Activated B cell treated with CpG ODN at 0.5 μM for 24 hours (primary cell): ENCODE measurements at regions not wholly inside any gene's neighbourhood (a gene's known extent, or its start where the extent isn't known, plus 50 kb on each side); places are given as distances from the start of the nearest gene placed in this dataset.
"Not testable (repeated sequence)": the region's sequence is repeated elsewhere in the genome, so short reads cannot be mapped to it uniquely, and the experiment has no call there.

Experiments used
- ATAC-seq: fragments of 200-7000 bp; cut with Tn5 transposase; one replicate; pipeline ENCODE4 v1.10.0; 2021; ENCODE audit warnings: low read depth, mild to moderate bottlenecking, moderate library complexity
- CTCF ChIA-PET: fragments of 350-600 bp; sonication (Branson Sonifier 250); formaldehyde crosslinking; loops from one replicate; lab custom pipeline; 2021; ENCODE audit warnings: antibody characterized with exemption; lab: Charles Lee
- POLR2A ChIA-PET: fragments of 350-600 bp; sonication (Branson Sonifier 250); formaldehyde crosslinking; loops from one replicate; lab custom pipeline; 2021; ENCODE audit warnings: antibody characterized with exemption; lab: Charles Lee
- DNase-seq: peaks from one replicate; pipeline ENCODE4 v3.0.0; 2022
- H3K27ac Mint-ChIP-seq: one replicate; pipeline ENCODE4 v1.8.0; 2020; ENCODE audit warnings: mixed read lengths
- H3K27me3 Mint-ChIP-seq: one replicate; pipeline ENCODE4 v1.8.0; 2021; ENCODE audit warnings: mixed read lengths
- H3K36me3 Mint-ChIP-seq: one replicate; pipeline ENCODE4 v1.8.0; 2021; ENCODE audit warnings: low read depth, mixed read lengths
- H3K4me1 Mint-ChIP-seq: one replicate; pipeline ENCODE4 v1.8.0; 2021; ENCODE audit warnings: mixed read lengths
- H3K4me3 Mint-ChIP-seq: one replicate; pipeline ENCODE4 v1.8.0; 2020; ENCODE audit warnings: mild to moderate bottlenecking, mixed read lengths
- H3K9me3 Mint-ChIP-seq: one replicate; pipeline ENCODE4 v1.8.0; 2020; ENCODE audit warnings: mixed read lengths
- intact Hi-C: fragments of 100-400 bp; cut with micrococcal nuclease; formaldehyde crosslinking; loops from one replicate; pipeline ENCODE4 v1.15.1; 2024

DNA sequence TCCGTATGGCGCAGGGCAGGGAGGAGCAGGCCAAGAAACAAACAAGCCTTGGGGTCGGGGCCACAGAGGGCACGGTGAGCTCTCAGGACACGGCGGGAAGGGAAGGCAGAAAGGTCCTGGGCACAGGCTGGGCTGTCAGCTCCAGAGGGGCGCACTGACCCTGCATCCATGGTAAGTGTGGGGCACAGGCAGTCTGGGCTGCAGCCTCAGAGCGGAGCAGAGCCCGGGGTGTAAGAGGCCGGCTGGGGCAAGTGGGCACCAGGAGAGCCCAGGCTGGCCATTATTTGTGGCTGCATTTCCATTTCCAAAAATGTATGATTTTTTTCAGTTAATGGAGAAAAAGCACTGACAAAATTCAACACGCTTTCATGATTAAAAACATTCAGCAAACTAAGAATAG lies 188.8 kb upstream of the PRKX start:
- CTCF ChIA-PET, H3K27me3 Mint-ChIP-seq, intact Hi-C loops, POLR2A ChIA-PET, H3K27ac Mint-ChIP-seq, H3K4me1 Mint-ChIP-seq, DNase-seq, H3K4me3 Mint-ChIP-seq, H3K36me3 Mint-ChIP-seq, H3K9me3 Mint-ChIP-seq, ATAC-seq: not testable (repeated sequence)

DNA sequence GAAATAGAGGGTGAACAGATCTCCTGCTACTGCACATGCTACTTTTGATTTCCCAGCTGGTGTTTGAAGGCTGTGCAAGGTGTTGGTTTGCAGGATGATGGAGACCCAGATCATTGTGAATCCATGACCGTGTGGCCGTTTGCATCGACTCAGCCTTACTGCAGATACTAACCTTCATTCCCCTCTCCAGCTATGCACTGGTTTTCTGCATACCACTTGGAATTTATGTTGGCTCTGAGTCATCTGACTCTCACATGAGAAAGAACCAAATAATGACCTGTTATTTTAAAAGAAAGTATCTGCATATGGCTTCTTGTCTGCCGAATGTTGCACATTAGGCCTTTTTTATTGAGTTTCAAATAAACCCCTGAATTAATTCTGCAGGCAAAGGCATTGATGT lies 183.3 kb upstream of the PRKX start:
- POLR2A ChIA-PET, H3K27me3 Mint-ChIP-seq, H3K4me3 Mint-ChIP-seq, DNase-seq, intact Hi-C loops, H3K36me3 Mint-ChIP-seq, H3K9me3 Mint-ChIP-seq, CTCF ChIA-PET, H3K4me1 Mint-ChIP-seq, H3K27ac Mint-ChIP-seq, ATAC-seq: not testable (repeated sequence)

GRCh38 chrX:3882553-3882920 lies 169.1 kb upstream of the PRKX start:
- ATAC-seq, H3K9me3 Mint-ChIP-seq, DNase-seq, H3K27ac Mint-ChIP-seq, H3K4me1 Mint-ChIP-seq, H3K4me3 Mint-ChIP-seq, POLR2A ChIA-PET, intact Hi-C loops, H3K36me3 Mint-ChIP-seq, CTCF ChIA-PET, H3K27me3 Mint-ChIP-seq: not testable (repeated sequence)

- H3K27ac Mint-ChIP-seq, H3K9me3 Mint-ChIP-seq, H3K4me3 Mint-ChIP-seq, DNase-seq, H3K27me3 Mint-ChIP-seq, POLR2A ChIA-PET, H3K4me1 Mint-ChIP-seq, H3K36me3 Mint-ChIP-seq, CTCF ChIA-PET, intact Hi-C loops: not testable (repeated sequence)
- peak; percentile 96 for ATAC-seq
Observed at GRCh38 chrX:3881898-3882552, 168.6 kb upstream of the PRKX start.

GRCh38 chrX:3881255-3881895 lies 167.9 kb upstream of the PRKX start:
- H3K9me3 Mint-ChIP-seq, CTCF ChIA-PET, intact Hi-C loops, H3K4me1 Mint-ChIP-seq, POLR2A ChIA-PET, H3K27ac Mint-ChIP-seq, H3K36me3 Mint-ChIP-seq, H3K27me3 Mint-ChIP-seq, DNase-seq, H3K4me3 Mint-ChIP-seq: not testable (repeated sequence)
- ATAC-seq: peak; percentile 28

DNA sequence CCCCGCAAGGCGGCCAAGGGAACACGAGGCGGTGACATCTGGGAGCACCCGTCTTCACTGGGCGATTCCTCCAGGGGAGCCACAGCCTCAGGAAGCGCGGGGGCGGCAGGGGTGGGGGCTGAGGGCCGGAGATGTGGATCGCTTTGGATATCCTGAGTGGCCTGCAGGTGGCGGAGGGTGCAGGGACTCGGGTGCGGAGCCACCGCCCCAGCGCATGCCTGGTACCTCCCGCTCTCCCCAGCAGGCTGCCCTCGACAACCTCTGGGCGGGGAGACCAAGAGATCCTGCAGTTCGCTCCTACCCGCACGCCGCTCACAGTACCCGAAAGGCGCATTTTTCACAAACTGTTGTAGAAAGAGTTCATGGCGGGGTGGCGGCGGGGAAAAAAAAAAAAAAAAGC lies 162.9 kb upstream of the PRKX start:
- H3K27ac Mint-ChIP-seq, H3K36me3 Mint-ChIP-seq, ATAC-seq, CTCF ChIA-PET, intact Hi-C loops, POLR2A ChIA-PET, H3K9me3 Mint-ChIP-seq, H3K4me1 Mint-ChIP-seq, H3K27me3 Mint-ChIP-seq, DNase-seq, H3K4me3 Mint-ChIP-seq: not testable (repeated sequence)

DNA sequence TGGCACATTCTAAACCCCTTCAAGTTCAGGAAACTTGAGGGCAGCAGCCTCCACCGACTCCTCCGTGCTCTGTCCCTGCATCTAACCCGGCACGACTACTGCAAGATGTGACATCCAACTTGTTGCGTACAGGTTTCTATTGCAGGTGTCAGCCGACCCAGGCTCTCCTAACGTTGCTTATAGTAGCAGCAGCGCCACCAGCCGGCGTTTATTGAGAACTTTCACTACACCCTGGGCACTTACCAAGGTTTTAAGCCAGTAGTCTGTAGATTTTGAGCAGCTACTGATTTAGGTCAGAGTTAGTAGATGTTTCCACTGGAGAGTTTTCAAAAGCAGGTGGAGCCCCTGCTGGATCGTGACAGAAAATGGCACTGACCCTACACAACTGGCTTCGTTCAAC lies 162.2 kb upstream of the PRKX start:
- H3K36me3 Mint-ChIP-seq, intact Hi-C loops, H3K27ac Mint-ChIP-seq, POLR2A ChIA-PET, CTCF ChIA-PET, H3K27me3 Mint-ChIP-seq, H3K9me3 Mint-ChIP-seq, ATAC-seq, H3K4me1 Mint-ChIP-seq, DNase-seq, H3K4me3 Mint-ChIP-seq: not testable (repeated sequence)

DNA sequence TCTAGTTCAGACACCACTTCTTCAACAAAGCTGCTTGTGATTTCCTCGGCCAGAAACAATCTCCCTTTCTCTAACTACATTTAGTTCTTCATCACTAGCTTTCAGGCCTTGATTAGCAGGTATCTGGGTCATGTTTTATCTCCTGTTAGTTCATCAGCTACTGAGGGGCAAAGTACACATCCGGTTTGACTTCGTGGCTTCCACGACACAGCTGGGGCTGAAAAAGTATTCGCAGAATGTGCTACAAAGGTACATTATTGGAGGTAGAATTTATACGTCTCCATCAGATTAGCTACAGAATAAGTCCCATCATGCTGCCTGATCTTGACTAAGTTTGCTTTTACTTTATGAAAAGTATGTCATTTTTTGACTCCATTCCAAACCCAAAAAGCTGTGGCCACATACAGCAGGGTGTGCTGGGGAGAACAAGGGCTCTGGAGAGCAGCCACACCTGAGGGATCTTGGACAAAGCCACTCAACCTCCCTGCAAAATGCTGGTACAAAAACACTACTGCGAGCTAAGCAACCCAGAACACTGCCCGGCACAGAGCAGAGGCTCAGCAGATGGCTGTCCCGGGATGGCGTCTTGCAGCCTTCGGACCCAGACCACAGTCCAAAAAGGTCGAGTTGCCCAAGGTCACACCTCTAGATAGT lies 158.9 kb upstream of the PRKX start:
- H3K4me3 Mint-ChIP-seq, POLR2A ChIA-PET, CTCF ChIA-PET, intact Hi-C loops, H3K27ac Mint-ChIP-seq, H3K36me3 Mint-ChIP-seq, H3K4me1 Mint-ChIP-seq, H3K27me3 Mint-ChIP-seq, H3K9me3 Mint-ChIP-seq, DNase-seq, ATAC-seq: not testable (repeated sequence)

DNA sequence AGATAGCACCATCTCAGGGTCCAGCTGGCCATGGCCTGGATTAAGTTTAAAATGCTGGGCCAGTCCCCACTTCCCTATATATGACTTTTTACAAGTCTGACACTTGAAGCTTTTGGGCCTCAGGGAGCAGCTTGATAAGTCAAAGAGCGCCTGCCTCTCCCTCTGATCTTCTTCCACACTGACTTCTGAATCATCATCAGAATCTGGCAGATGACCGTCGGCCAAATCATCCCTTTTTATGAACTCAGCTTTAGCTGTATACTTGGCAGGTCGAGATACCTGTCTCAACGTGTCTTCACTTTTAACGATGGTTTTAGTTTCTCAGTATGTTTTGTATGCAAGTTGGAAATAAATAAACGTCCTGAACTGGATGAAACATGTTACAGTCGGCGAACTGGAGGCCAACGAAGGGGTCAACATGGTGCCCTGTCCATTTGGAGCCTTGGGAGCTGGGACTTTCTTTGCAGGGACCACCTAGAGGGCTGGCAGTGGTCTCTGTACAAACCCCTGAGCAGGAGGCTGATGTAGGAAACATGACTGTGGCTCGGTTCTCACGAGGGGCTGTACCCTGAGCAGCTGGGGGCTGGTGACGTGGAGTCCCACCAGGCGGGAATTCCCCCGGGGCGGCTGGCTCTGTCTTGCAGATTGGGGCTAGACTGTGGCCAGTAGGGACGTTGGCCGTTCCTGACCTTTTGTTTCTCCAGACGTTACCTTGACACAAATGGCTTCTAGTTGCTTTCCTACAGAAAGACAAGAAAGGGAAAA lies 153.8 kb upstream of the PRKX start:
- H3K4me3 Mint-ChIP-seq, CTCF ChIA-PET, ATAC-seq, DNase-seq, H3K36me3 Mint-ChIP-seq, intact Hi-C loops, H3K4me1 Mint-ChIP-seq, H3K27me3 Mint-ChIP-seq, H3K27ac Mint-ChIP-seq, H3K9me3 Mint-ChIP-seq, POLR2A ChIA-PET: not testable (repeated sequence)

DNA sequence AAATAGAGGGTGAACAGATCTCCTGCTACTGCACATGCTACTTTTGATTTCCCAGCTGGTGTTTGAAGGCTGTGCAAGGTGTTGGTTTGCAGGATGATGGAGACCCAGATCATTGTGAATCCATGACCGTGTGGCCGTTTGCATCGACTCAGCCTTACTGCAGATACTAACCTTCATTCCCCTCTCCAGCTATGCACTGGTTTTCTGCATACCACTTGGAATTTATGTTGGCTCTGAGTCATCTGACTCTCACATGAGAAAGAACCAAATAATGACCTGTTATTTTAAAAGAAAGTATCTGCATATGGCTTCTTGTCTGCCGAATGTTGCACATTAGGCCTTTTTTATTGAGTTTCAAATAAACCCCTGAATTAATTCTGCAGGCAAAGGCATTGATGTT lies 144.9 kb upstream of the PRKX start:
- H3K36me3 Mint-ChIP-seq, intact Hi-C loops, H3K27ac Mint-ChIP-seq, H3K9me3 Mint-ChIP-seq, POLR2A ChIA-PET, H3K27me3 Mint-ChIP-seq, H3K4me1 Mint-ChIP-seq, CTCF ChIA-PET, ATAC-seq, DNase-seq, H3K4me3 Mint-ChIP-seq: not testable (repeated sequence)

GRCh38 chrX:3843522-3844145 lies 130.2 kb upstream of the PRKX start:
- H3K36me3 Mint-ChIP-seq, POLR2A ChIA-PET, H3K4me1 Mint-ChIP-seq, CTCF ChIA-PET, H3K9me3 Mint-ChIP-seq, H3K4me3 Mint-ChIP-seq, intact Hi-C loops, H3K27ac Mint-ChIP-seq, H3K27me3 Mint-ChIP-seq: not testable (repeated sequence)
- ATAC-seq (peak; percentile 89), DNase-seq (peak; percentile 14)
